Activated CD4-positive, alpha-beta T cell treated with anti-CD3 and anti-CD28 coated beads for 36 hours (primary cell): ENCODE measurements at regions not wholly inside any gene's neighbourhood (a gene's known extent, or its start where the extent isn't known, plus 50 kb on each side); places are given as distances from the start of the nearest gene placed in this dataset.

Source experiments
- ATAC-seq: fragments of 200-7000 bp; cut with Tn5 transposase; one replicate; pipeline ENCODE4 v1.10.0; 2021; ENCODE audit warnings: mild to moderate bottlenecking, moderate library complexity
- CTCF ChIA-PET: fragments of 350-600 bp; sonication (Branson Sonifier 250); formaldehyde crosslinking; loops from one replicate; lab custom pipeline; 2021; ENCODE audit warnings: antibody characterized with exemption; lab: Charles Lee
- POLR2A ChIA-PET: fragments of 350-600 bp; sonication (Branson Sonifier 250); formaldehyde crosslinking; loops from one replicate; lab custom pipeline; 2021; ENCODE audit warnings: antibody characterized with exemption, inconsistent platforms; lab: Charles Lee
- DNase-seq: peaks from one replicate; pipeline ENCODE4 v3.0.0-alpha.2; 2020
- H3K27ac Mint-ChIP-seq: one replicate; pipeline ENCODE4 v1.8.0; 2021; ENCODE audit warnings: mixed read lengths
- H3K27me3 Mint-ChIP-seq: one replicate; pipeline ENCODE4 v1.8.0; 2021; ENCODE audit warnings: mixed read lengths
- H3K36me3 Mint-ChIP-seq: one replicate; pipeline ENCODE4 v1.8.0; 2021; ENCODE audit warnings: low read depth, mixed read lengths
- H3K4me1 Mint-ChIP-seq: one replicate; pipeline ENCODE4 v1.8.0; 2021; ENCODE audit warnings: mixed read lengths
- H3K4me3 Mint-ChIP-seq: one replicate; pipeline ENCODE4 v1.8.0; 2021; ENCODE audit warnings: mild to moderate bottlenecking, moderate library complexity, mixed read lengths
- H3K9me3 Mint-ChIP-seq: one replicate; pipeline ENCODE4 v1.8.0; 2021; ENCODE audit warnings: low read depth, mixed read lengths
- intact Hi-C, 2 experiments: fragments of 100-400 bp; cut with DNase I in 1 of 2; cut with micrococcal nuclease in 1 of 2; formaldehyde crosslinking; loops; one replicate each; pipeline versions ENCODE4 v1.14.2 to v1.15.1; 2022 to 2024; cut with DNase I, micrococcal nuclease

DNA sequence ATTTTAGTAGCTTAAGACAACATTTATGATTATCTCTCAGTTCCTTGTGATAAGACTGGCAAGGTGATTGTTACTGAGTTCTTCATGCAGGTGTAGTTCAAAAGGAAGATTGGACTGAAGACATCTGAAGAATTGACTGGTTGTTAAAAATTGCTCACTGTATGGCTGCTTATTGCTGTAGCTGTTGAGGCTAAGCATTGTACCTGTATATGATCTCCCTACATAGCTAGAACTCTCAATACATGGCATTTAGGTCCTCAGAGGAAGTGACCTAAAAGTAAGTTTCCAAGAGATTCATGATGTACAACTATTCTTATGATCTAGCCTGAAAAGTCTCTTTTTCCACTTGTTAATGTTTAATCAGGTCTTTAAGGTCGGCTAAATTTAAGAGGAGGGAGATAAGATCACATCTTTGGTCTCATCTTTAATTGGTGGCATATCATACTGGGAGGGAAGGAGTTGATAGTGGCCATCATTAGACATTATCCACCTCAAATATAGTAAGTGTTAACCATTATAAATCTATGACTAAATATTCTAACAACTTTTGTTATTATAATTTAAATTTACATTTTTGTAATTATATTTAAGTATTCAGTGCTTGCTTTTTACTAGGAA is 401.2 kb upstream of the EPHA7 start:
- Mint-ChIP-seq H3K9me3 (peaks cover 6% of the 10 kb centered on the region), H3K27ac (no peak overlapping the region), H3K36me3 (no peaks in the 10 kb centered on the region), H3K4me1 (no peaks in the 10 kb centered on the region), H3K27me3 (no peaks in the 10 kb centered on the region), H3K4me3 (no peak overlapping the region)
- no peak for ATAC-seq
- no peak for DNase-seq
- ChIA-PET POLR2A (no interaction called here), CTCF (no interaction called here)
- intact Hi-C loops = no loop called here

DNA sequence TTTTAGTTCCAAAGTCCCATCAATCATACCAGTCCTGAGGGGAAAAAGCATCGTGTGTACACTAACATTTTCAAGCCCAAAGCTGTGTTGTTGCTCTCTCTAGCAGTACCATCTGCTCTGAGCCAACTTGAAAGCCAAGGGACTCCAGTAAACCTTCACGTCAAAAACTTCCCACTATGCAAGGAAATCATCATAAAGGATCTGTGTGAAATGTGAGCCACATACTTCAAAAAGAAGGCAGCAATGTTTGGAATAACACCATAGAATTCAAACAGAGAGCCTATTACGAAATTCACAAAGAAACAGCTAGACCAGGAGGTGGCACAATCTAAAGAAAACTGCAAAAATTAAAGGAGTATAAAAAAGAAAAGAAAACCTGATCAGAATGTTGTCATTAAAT is 399.8 kb upstream of the EPHA7 start:
- Mint-ChIP-seq H3K36me3 (no peaks in the 10 kb centered on the region), H3K27me3 (no peaks in the 10 kb centered on the region), H3K27ac (no peak overlapping the region), H3K4me3 (no peak overlapping the region), H3K4me1 (no peaks in the 10 kb centered on the region), H3K9me3 (peaks cover 6% of the 10 kb centered on the region)
- POLR2A ChIA-PET = no interaction called here
- intact Hi-C loops = no loop called here
- no peak for ATAC-seq
- CTCF ChIA-PET = no interaction called here
- DNase-seq = no peak

DNA sequence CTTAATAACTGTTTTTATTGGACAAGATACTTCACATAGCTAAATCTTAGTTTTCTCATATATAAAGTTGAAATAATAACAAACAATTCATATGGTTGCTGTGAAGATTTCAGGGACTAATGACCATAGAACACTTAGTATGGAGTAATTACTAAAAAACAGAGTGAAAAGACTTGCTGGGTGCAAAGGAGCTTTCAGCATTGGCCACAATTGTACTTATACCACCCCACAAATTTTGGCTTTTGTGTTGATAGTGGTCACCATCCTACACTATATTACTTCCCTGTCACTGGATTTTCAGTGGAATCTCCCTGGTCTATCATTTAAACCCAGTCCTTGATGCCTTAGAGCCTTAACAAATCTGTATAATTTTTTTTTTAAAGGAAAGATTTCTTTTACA is 398.6 kb upstream of the EPHA7 start:
- Mint-ChIP-seq H3K36me3 (no peaks in the 10 kb centered on the region), H3K9me3 (peaks cover 6% of the 10 kb centered on the region), H3K4me1 (no peaks in the 10 kb centered on the region), H3K4me3 (no peak overlapping the region), H3K27ac (no peak overlapping the region), H3K27me3 (no peaks in the 10 kb centered on the region)
- CTCF ChIA-PET = no interaction called here
- intact Hi-C loops = no loop called here
- DNase-seq (no peak), ATAC-seq (no peak)
- POLR2A ChIA-PET = no interaction called here

GRCh38 chr6:93806409-93807270 is 387.3 kb upstream of the EPHA7 start:
- H3K4me3 Mint-ChIP-seq = no peak overlapping the region
- no peak for DNase-seq
- no peaks in the 10 kb centered on the region for H3K36me3 Mint-ChIP-seq
- intact Hi-C loops = no loop called here
- CTCF ChIA-PET = no interaction called here
- no peak overlapping the region for H3K27ac Mint-ChIP-seq
- peaks cover 2% of the 10 kb centered on the region for H3K9me3 Mint-ChIP-seq
- H3K4me1 Mint-ChIP-seq = no peaks in the 10 kb centered on the region
- no peak for ATAC-seq
- POLR2A ChIA-PET = no interaction called here
- no peaks in the 10 kb centered on the region for H3K27me3 Mint-ChIP-seq

DNA sequence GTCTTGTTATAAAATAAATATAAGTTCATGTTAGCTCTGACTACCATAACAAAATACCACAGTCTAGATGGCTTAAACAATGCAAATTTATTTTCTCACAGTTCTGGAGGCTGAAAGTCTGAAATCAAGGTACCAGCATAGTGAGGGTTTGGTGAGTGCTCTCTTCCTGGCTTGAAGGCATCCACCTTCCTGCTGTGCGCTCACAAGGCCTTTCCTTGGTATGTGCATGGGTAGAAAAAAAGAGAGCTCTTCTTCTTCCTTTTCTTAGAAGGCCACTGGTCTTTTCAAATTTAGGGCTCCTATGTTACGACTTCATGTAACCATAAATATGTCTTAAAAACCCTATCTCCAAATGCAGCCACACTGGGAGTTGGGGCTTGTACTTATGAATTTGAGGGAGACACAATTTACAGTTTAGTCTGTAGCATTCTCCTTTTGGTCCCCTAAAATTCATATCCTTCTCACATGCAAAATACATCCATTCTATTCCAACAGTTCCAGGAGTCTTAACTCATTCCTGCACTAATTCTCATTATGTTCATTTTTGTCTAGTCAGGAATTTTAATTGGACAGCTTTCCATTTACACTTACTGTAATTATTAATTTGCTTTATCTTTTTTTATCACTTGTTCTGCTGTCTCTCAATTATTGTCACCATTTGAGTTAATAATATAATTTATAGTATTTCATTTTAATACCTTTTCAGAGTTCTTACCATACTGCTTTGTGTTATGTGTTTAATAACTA is 381.9 kb upstream of the EPHA7 start:
- H3K27ac Mint-ChIP-seq = no peak overlapping the region
- H3K4me3 Mint-ChIP-seq = no peak overlapping the region
- H3K4me1 Mint-ChIP-seq = no peaks in the 10 kb centered on the region

DNA sequence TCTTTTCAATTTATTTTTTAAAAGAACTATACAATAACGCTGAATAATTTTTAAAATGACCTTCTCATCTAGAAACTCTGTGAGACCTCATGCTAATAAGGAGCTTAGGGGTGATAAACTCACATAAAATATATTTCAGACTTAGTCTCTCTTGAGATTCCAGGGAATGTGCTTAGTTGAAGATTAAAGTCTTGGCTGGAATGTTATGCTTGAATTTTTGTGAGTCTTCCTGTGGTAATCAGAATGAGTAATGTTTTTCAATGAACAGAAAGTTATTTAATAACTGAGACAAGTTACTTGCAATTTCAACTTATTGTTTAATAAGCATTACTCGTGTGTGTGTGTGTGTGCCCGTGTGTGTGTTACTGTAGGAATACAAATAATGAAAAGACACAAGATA is 379.9 kb upstream of the EPHA7 start:
- CTCF ChIA-PET = no interaction called here
- POLR2A ChIA-PET = interaction anchor here (0.6 kb wide), 1 partner anchor 607 kb away, joined by 3 read pairs; no protein-coding TSS in a partner anchor
- H3K9me3 Mint-ChIP-seq = peaks cover 2% of the 10 kb centered on the region
- ATAC-seq = no peak
- no peaks in the 10 kb centered on the region for H3K4me1 Mint-ChIP-seq
- intact Hi-C loops = no loop called here
- no peak overlapping the region for H3K4me3 Mint-ChIP-seq
- no peak for DNase-seq
- H3K27ac Mint-ChIP-seq = no peak overlapping the region
- H3K36me3 Mint-ChIP-seq = no peaks in the 10 kb centered on the region
- no peaks in the 10 kb centered on the region for H3K27me3 Mint-ChIP-seq

More for the DNA sequence above, 381.9 kb upstream of the EPHA7 start:
- POLR2A ChIA-PET = no interaction called here
- ATAC-seq (no peak), DNase-seq (no peak)
- intact Hi-C loops = no loop called here
- Mint-ChIP-seq H3K9me3 (peaks cover 2% of the 10 kb centered on the region), H3K36me3 (no peaks in the 10 kb centered on the region), H3K27me3 (no peaks in the 10 kb centered on the region)
- CTCF ChIA-PET = no interaction called here

DNA sequence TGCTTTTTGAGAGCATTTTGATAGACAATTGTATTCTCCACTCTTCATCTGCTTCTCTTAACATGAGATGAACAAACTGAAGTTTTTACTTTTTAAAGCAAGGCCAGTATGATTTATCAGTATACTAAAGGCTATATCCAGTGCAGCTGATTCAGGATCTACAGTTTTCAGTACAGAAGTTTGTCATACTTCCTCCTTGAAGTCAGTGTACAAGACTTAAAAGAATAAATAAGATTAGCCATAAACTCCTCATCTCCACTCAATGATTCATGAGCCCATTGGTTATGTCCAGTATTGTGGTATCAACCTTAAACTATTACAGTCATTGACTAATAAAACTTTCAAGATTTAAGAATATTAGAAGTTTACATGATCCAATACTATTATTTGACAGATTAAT is 374.8 kb upstream of the EPHA7 start:
- ATAC-seq (no peak), DNase-seq (no peak)
- H3K9me3 Mint-ChIP-seq = peaks cover 2% of the 10 kb centered on the region
- POLR2A ChIA-PET = no interaction called here
- H3K4me1 Mint-ChIP-seq = no peaks in the 10 kb centered on the region
- no peak overlapping the region for H3K4me3 Mint-ChIP-seq
- CTCF ChIA-PET = no interaction called here
- no peak overlapping the region for H3K27ac Mint-ChIP-seq
- intact Hi-C loops = no loop called here
- no peaks in the 10 kb centered on the region for H3K36me3 Mint-ChIP-seq
- H3K27me3 Mint-ChIP-seq = no peaks in the 10 kb centered on the region

DNA sequence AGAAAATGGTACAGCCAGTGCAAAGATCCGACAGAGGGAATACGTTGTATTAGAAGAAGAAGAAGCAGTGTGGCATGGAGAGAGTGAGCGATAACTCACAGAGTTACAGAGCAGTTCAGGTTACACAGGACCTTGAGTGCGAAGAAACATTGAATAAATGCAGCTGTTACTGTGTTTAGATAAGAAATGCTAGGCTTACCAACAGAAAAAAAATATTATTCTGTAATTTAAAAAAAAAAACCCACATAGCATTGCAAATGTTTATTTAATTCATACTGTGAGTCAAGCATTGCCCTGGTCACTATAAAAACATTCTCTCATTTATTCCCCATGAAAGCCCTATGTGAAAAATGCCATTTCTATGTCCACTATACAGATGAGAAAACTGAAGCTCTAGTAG is 373.4 kb upstream of the EPHA7 start:
- ATAC-seq (no peak), DNase-seq (no peak)
- Mint-ChIP-seq H3K4me3 (no peak overlapping the region), H3K27me3 (no peaks in the 10 kb centered on the region), H3K9me3 (peaks cover 4% of the 10 kb centered on the region), H3K4me1 (no peaks in the 10 kb centered on the region), H3K27ac (no peak overlapping the region), H3K36me3 (no peaks in the 10 kb centered on the region)
- ChIA-PET POLR2A (no interaction called here), CTCF (no interaction called here)
- intact Hi-C loops = no loop called here

DNA sequence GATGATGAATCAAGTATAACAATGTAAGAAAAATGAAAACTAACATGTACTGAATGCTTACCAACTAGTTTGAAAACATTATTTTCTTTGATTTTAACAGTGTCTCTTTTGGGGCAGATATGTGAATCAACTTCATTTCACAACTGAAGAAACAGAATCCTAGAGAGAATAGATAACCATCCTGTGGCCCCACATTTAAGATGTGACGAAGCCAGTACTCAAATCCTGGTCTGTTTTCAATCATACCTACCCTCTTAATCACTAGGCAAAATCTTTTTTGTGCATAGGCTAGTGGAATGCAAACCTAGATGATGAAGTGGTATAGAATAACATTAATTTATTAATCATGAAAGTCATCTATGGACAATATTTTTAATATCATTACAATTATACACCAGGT is 371.6 kb upstream of the EPHA7 start:
- DNase-seq = no peak
- Mint-ChIP-seq H3K9me3 (peaks cover 2% of the 10 kb centered on the region), H3K36me3 (no peaks in the 10 kb centered on the region), H3K4me3 (no peak overlapping the region), H3K4me1 (no peaks in the 10 kb centered on the region), H3K27ac (no peak overlapping the region), H3K27me3 (no peaks in the 10 kb centered on the region)
- CTCF ChIA-PET = interaction anchor here (0.6 kb wide), 1 partner anchor 121 kb away, joined by 3 read pairs; no protein-coding TSS in a partner anchor
- intact Hi-C loops = no loop called here
- POLR2A ChIA-PET = no interaction called here
- no peak for ATAC-seq

DNA sequence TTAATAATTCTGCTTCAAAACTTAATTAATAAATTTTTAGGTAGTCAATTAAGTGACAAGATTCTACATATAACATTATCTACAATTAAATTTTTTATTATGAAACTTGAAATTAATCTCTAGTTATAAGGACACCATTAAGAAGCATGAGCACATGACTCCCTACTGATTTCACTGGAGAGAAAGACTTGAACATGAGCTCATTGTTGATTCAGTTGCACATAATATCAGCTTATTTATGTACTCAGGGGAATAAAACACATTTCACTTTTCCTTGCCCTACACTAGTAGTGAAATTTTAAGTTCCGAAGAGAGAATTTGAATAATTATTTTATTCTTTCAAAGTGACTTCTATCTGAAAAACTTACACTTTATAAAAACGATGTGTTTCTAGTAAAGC is 370.2 kb upstream of the EPHA7 start:
- ChIA-PET POLR2A (no interaction called here), CTCF (no interaction called here)
- Mint-ChIP-seq H3K4me3 (no peak overlapping the region), H3K9me3 (peaks cover 2% of the 10 kb centered on the region), H3K27me3 (no peaks in the 10 kb centered on the region), H3K27ac (no peak overlapping the region), H3K36me3 (no peaks in the 10 kb centered on the region), H3K4me1 (no peaks in the 10 kb centered on the region)
- DNase-seq = no peak
- no peak for ATAC-seq
- intact Hi-C loops = no loop called here

- DNase-seq (no peak), ATAC-seq (no peak)
- intact Hi-C loops = no loop called here
- peaks cover 2% of the 10 kb centered on the region for H3K9me3 Mint-ChIP-seq
- ChIA-PET POLR2A (no interaction called here), CTCF (no interaction called here)
- H3K27me3 Mint-ChIP-seq = no peaks in the 10 kb centered on the region
- no peak overlapping the region for H3K4me3 Mint-ChIP-seq
- H3K36me3 Mint-ChIP-seq = no peaks in the 10 kb centered on the region
- H3K4me1 Mint-ChIP-seq = no peaks in the 10 kb centered on the region
- H3K27ac Mint-ChIP-seq = no peak overlapping the region
Measured at GRCh38 chr6:93787841-93788240, 368.5 kb upstream of the EPHA7 start.
